ELF-1 (cell line): ENCODE measurements at regions not wholly inside any gene's neighbourhood (a gene's known extent, or its start where the extent isn't known, plus 50 kb on each side); places are given as distances from the start of the nearest gene placed in this dataset.

Experiments
- DNase-seq: peaks from one replicate; pipeline ENCODE4 v3.0.0-alpha.2; 2016; ENCODE audit warnings: low read depth, low spot score

GRCh38 chr6:142500250-142500786 lies 198.5 kb downstream of the ADGRG6 start:
- DNase-seq = no peak

- no peak for DNase-seq
Measured at GRCh38 chr6:142501795-142502194, 200.0 kb downstream of the ADGRG6 start.

- DNase-seq = peak; percentile 48
Measured at GRCh38 chr6:142507065-142507464, 205.3 kb downstream of the ADGRG6 start.

GRCh38 chr6:142510211-142510610 lies 208.4 kb downstream of the ADGRG6 start:
- DNase-seq = no peak

GRCh38 chr6:142518126-142518525 lies 216.3 kb downstream of the ADGRG6 start:
- DNase-seq = peak; percentile 72

- no peak for DNase-seq
Measured at GRCh38 chr6:142518761-142519160, 217.0 kb downstream of the ADGRG6 start.

- no peak for DNase-seq
Measured at GRCh38 chr6:142521791-142522190, 220.0 kb downstream of the ADGRG6 start.

GRCh38 chr6:142523515-142524375 lies 221.9 kb downstream of the ADGRG6 start:
- DNase-seq = no peak

GRCh38 chr6:142530566-142530965 lies 228.8 kb downstream of the ADGRG6 start:
- no peak for DNase-seq

- DNase-seq = no peak
Measured at GRCh38 chr6:142531727-142532126, 229.9 kb downstream of the ADGRG6 start.

- DNase-seq = no peak
Measured at GRCh38 chr6:142534076-142534475, 232.3 kb downstream of the ADGRG6 start.

GRCh38 chr6:142534484-142534883 lies 232.7 kb downstream of the ADGRG6 start:
- no peak for DNase-seq

GRCh38 chr6:142537612-142538478 lies 236.0 kb downstream of the ADGRG6 start:
- DNase-seq = peak; percentile 40

- DNase-seq = peak; percentile 23
Measured at GRCh38 chr6:142542704-142543233, 241.0 kb downstream of the ADGRG6 start.

GRCh38 chr6:142543606-142544005 lies 241.8 kb downstream of the ADGRG6 start:
- no peak for DNase-seq

GRCh38 chr6:142544199-142544838 lies 242.5 kb downstream of the ADGRG6 start:
- no peak for DNase-seq

- DNase-seq = no peak
Measured at GRCh38 chr6:142545147-142545546, 243.3 kb downstream of the ADGRG6 start.

GRCh38 chr6:142548566-142548965 lies 246.8 kb downstream of the ADGRG6 start:
- no peak for DNase-seq

GRCh38 chr6:142550310-142551063 lies 248.7 kb downstream of the ADGRG6 start:
- DNase-seq = no peak

GRCh38 chr6:142551274-142551811 lies 249.5 kb downstream of the ADGRG6 start:
- no peak for DNase-seq
